ENCODE measurements at regions not wholly inside any gene's neighbourhood (a gene's known extent, or its start where the extent isn't known, plus 50 kb on each side); places are given as distances from the start of the nearest gene placed in this dataset.

DNA sequence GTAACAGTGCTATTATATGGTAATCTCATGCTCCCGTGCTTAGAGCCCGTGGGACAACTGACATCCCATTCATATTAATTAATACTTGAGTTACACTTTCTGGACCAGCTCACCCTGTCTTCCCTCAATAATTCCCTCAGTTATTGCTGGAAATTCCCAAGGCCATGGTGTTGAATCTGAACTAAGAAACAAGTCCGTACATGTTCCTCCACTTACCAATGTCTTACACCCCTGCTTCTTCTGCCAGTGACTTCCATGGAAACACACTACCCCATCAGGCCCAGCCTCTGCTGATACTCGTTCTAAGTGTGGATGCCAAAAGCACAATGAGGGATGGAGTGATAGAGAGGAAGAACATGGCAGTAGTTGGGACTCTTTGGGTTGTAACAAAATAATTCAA, 193.7 kb downstream of the RND3 start:
- TF ChIP-seq YY1 (IDR thresholded peaks at IDR 0.05; ENCODE audit: insufficient read depth, insufficient read length) (no peak), SUZ12 (IDR thresholded peaks at IDR 0.05; ENCODE audit: extremely low read depth, insufficient read depth, insufficient read length) (no peak)
